ENCODE measurements at regions not wholly inside any gene's neighbourhood (a gene's known extent, or its start where the extent isn't known, plus 50 kb on each side); places are given as distances from the start of the nearest gene placed in this dataset.

- H2BK12ac ChIP-seq (ENCODE audit: insufficient read length, low read depth, low read length), result no peak overlapping the region
- no peak overlapping the region for H3K18ac ChIP-seq (ENCODE audit: insufficient read length, low read depth, low read length)
- TF ChIP-seq CTCF (conservative IDR thresholded peaks at IDR 0.05), result no peak
- H2BK5ac ChIP-seq (ENCODE audit: insufficient read length, low read length), result no peak overlapping the region
- H3K23ac ChIP-seq (ENCODE audit: insufficient read length, low read depth, low read length), result no peak overlapping the region
- no peak overlapping the region for H2AK5ac ChIP-seq (ENCODE audit: insufficient read length, low read length)
- H2BK120ac ChIP-seq (ENCODE audit: low read depth, low read length, poor library complexity, severe bottlenecking), result no peak overlapping the region
- no CpG with 5 or more reads among the region's 2 CpGs for WGBS (ENCODE audit: extremely low coverage, insufficient read length, low lambda C conversion rate)
- H2AFZ ChIP-seq (ENCODE audit: low read length), result no peak overlapping the region
- H3K27ac ChIP-seq (ENCODE audit: insufficient read length, low read depth, low read length), result no peak overlapping the region
- Mint-ChIP-seq H3K4me1 (peaks cover 4 to 9% of the 10 kb centered on the region in 2 experiments; a peak in 2 of 4 replicates), H3K27ac (no peak overlapping the region), H3K36me3 (ENCODE audit: insufficient read depth in 1 of 3, low read depth in 3 of 3) (peaks cover 7 to 24% (median 23%) of the 10 kb centered on the region in 3 experiments), H3K4me3 (no peak overlapping the region), H3K9me3 (peaks cover 25 to 28% of the 10 kb centered on the region in 2 experiments), H3K27me3 (ENCODE audit: low read depth) (peaks cover 7% of the 10 kb centered on the region)
- no peak overlapping the region for H4K91ac ChIP-seq (ENCODE audit: insufficient read length, low read depth, low read length)
- no peaks in the 10 kb centered on the region for H3K79me2 ChIP-seq (ENCODE audit: insufficient read depth, low read length)
- H4K5ac ChIP-seq (ENCODE audit: insufficient read length, low read depth, low read length), result no peak overlapping the region
- H3K27me3 ChIP-seq (ENCODE audit: insufficient read depth, low read length), result no peaks in the 10 kb centered on the region; the same call in 1 of the 2 replicates
- H3K9me3 ChIP-seq (ENCODE audit: control insufficient read depth, low read depth, low read length), result no peaks in the 10 kb centered on the region
- no peaks in the 10 kb centered on the region for H3K4me1 ChIP-seq (ENCODE audit: insufficient read depth, low read length)
- no peaks in the 10 kb centered on the region for H3K79me1 ChIP-seq (ENCODE audit: insufficient read depth, low read depth, low read length, poor library complexity, severe bottlenecking)
- H2BK20ac ChIP-seq (ENCODE audit: low read depth, low read length, poor library complexity, severe bottlenecking), result no peak overlapping the region
- no peak overlapping the region for H3K56ac ChIP-seq (ENCODE audit: insufficient read length, low read depth, low read length)
- no peak for DNase-seq
- no peak overlapping the region for H3K9ac ChIP-seq (ENCODE audit: extremely low read depth, insufficient read length, low read length)
- no peak overlapping the region for H3K4ac ChIP-seq (ENCODE audit: low read depth, low read length)
- H3T11ph ChIP-seq (ENCODE audit: low read length), result no peak overlapping the region
- no peak overlapping the region for H3K14ac ChIP-seq (ENCODE audit: insufficient read depth, low read length)
- H3K23me2 ChIP-seq (ENCODE audit: insufficient read length, low read depth, low read length, poor library complexity, severe bottlenecking), result no peaks in the 10 kb centered on the region
- no peak overlapping the region for H4K8ac ChIP-seq (replicated peaks; ENCODE audit: insufficient read length, low read depth, low read length)
- H3K4me2 ChIP-seq (ENCODE audit: insufficient read depth, insufficient read length, low read length), result no peak overlapping the region
- no peak overlapping the region for H2BK15ac ChIP-seq (ENCODE audit: low read depth, low read length)
- no peaks in the 10 kb centered on the region for H4K20me1 ChIP-seq (ENCODE audit: control insufficient read depth, insufficient read depth, insufficient read length)
Measured at GRCh38 chr5:144084971-144085370, 85.5 kb downstream of the YIPF5 start.
